BE2C (cell line): ENCODE measurements at regions not wholly inside any gene's neighbourhood (a gene's known extent, or its start where the extent isn't known, plus 50 kb on each side); places are given as distances from the start of the nearest gene placed in this dataset.

Experiments
- DNase-seq: peaks from one replicate; pipeline ENCODE4 v3.0.0-alpha.2; 2020
- H3K27me3 ChIP-seq: fragments of 250-450 bp; sonication (Bioruptor Pico); 2 replicates; pipeline ENCODE4 v1.5.1; 2020; ENCODE audit warnings: mild to moderate bottlenecking
- H3K36me3 ChIP-seq: fragments of 250-450 bp; sonication (Bioruptor Pico); 2 replicates; pipeline ENCODE4 v1.5.1; 2020; ENCODE audit warnings: mild to moderate bottlenecking
- H3K4me1 ChIP-seq: fragments of 250-450 bp; sonication (Bioruptor Pico); 2 replicates; pipeline ENCODE4 v1.5.1; 2020
- H3K4me3 ChIP-seq: 2 replicates; pipeline ENCODE4 v1.5.1; 2011; ENCODE audit warnings: low read depth, low read length
- H3K9me3 ChIP-seq: fragments of 250-450 bp; sonication (Bioruptor Pico); 2 replicates; pipeline ENCODE4 v1.5.1; 2020
- TF ChIP-seq, protein P1 (sequence below): IDR thresholded peaks from 2 replicates; pipeline ENCODE4 v1.5.1; 2012; ENCODE audit warnings: mild to moderate bottlenecking, low read depth, low read length

DNA sequence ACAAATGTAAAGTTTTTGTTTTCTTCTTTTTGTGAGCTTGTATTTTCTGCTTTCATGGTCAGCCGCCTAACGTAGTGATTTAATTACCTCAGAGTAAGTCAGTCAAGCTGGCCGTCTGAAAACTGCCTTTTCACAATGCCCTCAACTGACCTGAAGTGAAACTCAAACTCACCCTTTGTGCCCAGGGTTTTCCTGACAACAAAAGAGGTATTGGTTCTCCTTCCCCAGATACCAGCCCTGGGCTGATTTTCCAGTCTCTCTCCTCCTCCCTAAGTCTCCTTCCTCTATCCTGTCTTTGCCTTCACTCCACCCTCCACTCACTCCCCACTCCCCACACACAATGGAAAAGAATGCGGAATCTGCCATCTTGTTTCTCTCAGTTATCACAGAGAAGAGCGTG is 184.5 kb upstream of the HEY2 start:
- Histone ChIP-seq H3K27me3 (no peaks in the 10 kb centered on the region), H3K9me3 (no peaks in the 10 kb centered on the region), H3K4me3 (no peak overlapping the region), H3K4me1 (no peaks in the 10 kb centered on the region), H3K36me3 (no peaks in the 10 kb centered on the region)
- TF ChIP-seq, protein P1, sequence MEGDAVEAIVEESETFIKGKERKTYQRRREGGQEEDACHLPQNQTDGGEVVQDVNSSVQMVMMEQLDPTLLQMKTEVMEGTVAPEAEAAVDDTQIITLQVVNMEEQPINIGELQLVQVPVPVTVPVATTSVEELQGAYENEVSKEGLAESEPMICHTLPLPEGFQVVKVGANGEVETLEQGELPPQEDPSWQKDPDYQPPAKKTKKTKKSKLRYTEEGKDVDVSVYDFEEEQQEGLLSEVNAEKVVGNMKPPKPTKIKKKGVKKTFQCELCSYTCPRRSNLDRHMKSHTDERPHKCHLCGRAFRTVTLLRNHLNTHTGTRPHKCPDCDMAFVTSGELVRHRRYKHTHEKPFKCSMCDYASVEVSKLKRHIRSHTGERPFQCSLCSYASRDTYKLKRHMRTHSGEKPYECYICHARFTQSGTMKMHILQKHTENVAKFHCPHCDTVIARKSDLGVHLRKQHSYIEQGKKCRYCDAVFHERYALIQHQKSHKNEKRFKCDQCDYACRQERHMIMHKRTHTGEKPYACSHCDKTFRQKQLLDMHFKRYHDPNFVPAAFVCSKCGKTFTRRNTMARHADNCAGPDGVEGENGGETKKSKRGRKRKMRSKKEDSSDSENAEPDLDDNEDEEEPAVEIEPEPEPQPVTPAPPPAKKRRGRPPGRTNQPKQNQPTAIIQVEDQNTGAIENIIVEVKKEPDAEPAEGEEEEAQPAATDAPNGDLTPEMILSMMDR = no peak
- DNase-seq = no peak

GRCh38 chr6:125567407-125567806 is 182.0 kb upstream of the HEY2 start:
- Histone ChIP-seq H3K4me1 (no peaks in the 10 kb centered on the region), H3K27me3 (no peaks in the 10 kb centered on the region), H3K4me3 (no peak overlapping the region), H3K36me3 (no peaks in the 10 kb centered on the region), H3K9me3 (no peaks in the 10 kb centered on the region)
- DNase-seq = no peak
- TF ChIP-seq, protein P1 = no peak

- no peak for DNase-seq
- Histone ChIP-seq H3K4me3 (no peak overlapping the region), H3K4me1 (no peaks in the 10 kb centered on the region), H3K9me3 (no peaks in the 10 kb centered on the region), H3K36me3 (no peaks in the 10 kb centered on the region), H3K27me3 (no peaks in the 10 kb centered on the region)
- TF ChIP-seq, protein P1 = no peak
These were observed 180.8 kb upstream of the HEY2 start for GRCh38 chr6:125568609-125569008.

DNA sequence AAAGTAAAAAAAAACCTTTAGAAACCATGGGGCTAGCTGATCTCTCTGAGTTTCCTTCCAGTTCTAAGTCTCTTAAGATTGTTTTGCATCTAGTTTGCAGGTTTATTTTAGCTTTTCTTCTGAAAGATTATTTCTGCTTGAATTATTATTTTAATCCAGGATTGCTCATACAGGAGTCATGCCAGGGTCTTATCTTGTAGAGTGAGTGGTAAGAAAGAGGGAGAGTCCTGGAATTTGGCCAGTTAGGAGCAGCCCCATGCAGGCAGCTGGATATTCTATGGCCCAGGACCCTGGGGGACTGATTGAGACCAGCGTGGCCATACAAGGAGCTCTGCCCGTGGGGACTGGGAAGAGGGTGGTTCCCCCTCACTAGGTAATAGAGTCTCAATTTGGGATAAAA is 178.9 kb upstream of the HEY2 start:
- no peaks in the 10 kb centered on the region for H3K9me3 ChIP-seq
- TF ChIP-seq, protein P1 = no peak
- no peaks in the 10 kb centered on the region for H3K36me3 ChIP-seq
- no peaks in the 10 kb centered on the region for H3K4me1 ChIP-seq
- no peaks in the 10 kb centered on the region for H3K27me3 ChIP-seq
- H3K4me3 ChIP-seq = no peak overlapping the region
- no peak for DNase-seq

- Histone ChIP-seq H3K4me1 (no peaks in the 10 kb centered on the region), H3K36me3 (no peaks in the 10 kb centered on the region), H3K27me3 (no peaks in the 10 kb centered on the region), H3K9me3 (no peaks in the 10 kb centered on the region), H3K4me3 (no peak overlapping the region)
- TF ChIP-seq, protein P1 = no peak
- DNase-seq = no peak
These were observed 178.2 kb upstream of the HEY2 start for GRCh38 chr6:125571207-125571755.

GRCh38 chr6:125574604-125575003 is 174.8 kb upstream of the HEY2 start:
- no peaks in the 10 kb centered on the region for H3K36me3 ChIP-seq
- TF ChIP-seq, protein P1 = no peak
- H3K27me3 ChIP-seq = no peaks in the 10 kb centered on the region
- H3K4me3 ChIP-seq = no peak overlapping the region
- no peaks in the 10 kb centered on the region for H3K9me3 ChIP-seq
- no peaks in the 10 kb centered on the region for H3K4me1 ChIP-seq
- DNase-seq = no peak
